DOHH2 (cell line): ENCODE measurements at regions not wholly inside any gene's neighbourhood (a gene's known extent, or its start where the extent isn't known, plus 50 kb on each side); places are given as distances from the start of the nearest gene placed in this dataset.

ENCODE experiments used
- EZH2phosphoT487 ChIP-seq: fragments of 200-600 bp; sonication (generic); IDR thresholded peaks from 2 replicates; pipeline ENCODE4 v1.6.1; 2017; ENCODE audit warnings: borderline replicate concordance, mild to moderate bottlenecking, antibody characterized with exemption, low read length, moderate library complexity, mixed read lengths
- TF ChIP-seq, protein P1 (sequence below): fragments of 200-600 bp; sonication (generic); IDR thresholded peaks from one replicate; pipeline ENCODE4 v1.5.1; 2014; ENCODE audit warnings: antibody characterized with exemption, mild to moderate bottlenecking, low read depth, low read length; ENCODE audit not compliant: poor library complexity, severe bottlenecking

DNA sequence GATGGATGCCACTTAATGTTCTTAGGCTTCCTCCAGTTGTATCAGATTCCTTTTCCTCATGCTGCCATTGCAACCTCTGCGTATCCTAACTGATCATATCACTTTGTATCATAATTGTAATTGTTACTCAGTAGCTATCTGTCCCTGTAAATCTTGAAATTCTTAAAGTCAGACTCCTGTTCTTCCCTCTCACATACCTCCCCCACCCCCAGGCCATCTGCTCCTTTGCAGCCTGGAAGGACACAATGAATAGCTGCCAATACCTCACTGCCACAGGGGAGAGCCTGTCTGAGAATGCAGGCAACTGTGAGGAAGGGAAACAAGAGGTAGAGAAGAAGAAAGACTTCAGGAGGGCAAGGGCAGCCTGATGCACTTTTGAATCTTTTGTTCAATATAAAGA lies 228.5 kb downstream of the ENC1 start:
- TF ChIP-seq, protein P1, sequence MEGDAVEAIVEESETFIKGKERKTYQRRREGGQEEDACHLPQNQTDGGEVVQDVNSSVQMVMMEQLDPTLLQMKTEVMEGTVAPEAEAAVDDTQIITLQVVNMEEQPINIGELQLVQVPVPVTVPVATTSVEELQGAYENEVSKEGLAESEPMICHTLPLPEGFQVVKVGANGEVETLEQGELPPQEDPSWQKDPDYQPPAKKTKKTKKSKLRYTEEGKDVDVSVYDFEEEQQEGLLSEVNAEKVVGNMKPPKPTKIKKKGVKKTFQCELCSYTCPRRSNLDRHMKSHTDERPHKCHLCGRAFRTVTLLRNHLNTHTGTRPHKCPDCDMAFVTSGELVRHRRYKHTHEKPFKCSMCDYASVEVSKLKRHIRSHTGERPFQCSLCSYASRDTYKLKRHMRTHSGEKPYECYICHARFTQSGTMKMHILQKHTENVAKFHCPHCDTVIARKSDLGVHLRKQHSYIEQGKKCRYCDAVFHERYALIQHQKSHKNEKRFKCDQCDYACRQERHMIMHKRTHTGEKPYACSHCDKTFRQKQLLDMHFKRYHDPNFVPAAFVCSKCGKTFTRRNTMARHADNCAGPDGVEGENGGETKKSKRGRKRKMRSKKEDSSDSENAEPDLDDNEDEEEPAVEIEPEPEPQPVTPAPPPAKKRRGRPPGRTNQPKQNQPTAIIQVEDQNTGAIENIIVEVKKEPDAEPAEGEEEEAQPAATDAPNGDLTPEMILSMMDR: no peak
- TF ChIP-seq EZH2phosphoT487: no peak
